IPS-NIHi7 (cell line): ENCODE measurements at regions not wholly inside any gene's neighbourhood (a gene's known extent, or its start where the extent isn't known, plus 50 kb on each side); places are given as distances from the start of the nearest gene placed in this dataset.
"Not testable (repeated sequence)": the region's sequence is repeated elsewhere in the genome, so short reads cannot be mapped to it uniquely, and the experiment has no call there.

ENCODE experiments used
- DNase-seq: peaks from one replicate; pipeline ENCODE4 v3.0.0; 2012; ENCODE audit warnings: mixed read lengths; ENCODE audit errors: extremely low spot score

GRCh38 chr2:147293991-147294824 is 550.6 kb upstream of the ACVR2A start:
- DNase-seq: no peak

GRCh38 chr2:147288131-147288530 is 556.7 kb upstream of the ACVR2A start:
- DNase-seq: no peak

- peak; percentile 54 for DNase-seq
Measured at GRCh38 chr2:147275943-147276342, 568.9 kb upstream of the ACVR2A start.

- DNase-seq: no peak
Measured at GRCh38 chr2:147273628-147274027, 571.2 kb upstream of the ACVR2A start.

GRCh38 chr2:147273106-147273505 is 571.7 kb upstream of the ACVR2A start:
- no peak for DNase-seq

GRCh38 chr2:147269581-147269980 is 575.2 kb upstream of the ACVR2A start:
- DNase-seq: not testable (repeated sequence)

- DNase-seq: no peak
Measured at GRCh38 chr2:147260241-147260640, 584.6 kb upstream of the ACVR2A start.

- DNase-seq: no peak
Measured at GRCh38 chr2:147255812-147256211, 589.0 kb upstream of the ACVR2A start.

GRCh38 chr2:147250652-147251356 is 594.0 kb upstream of the ACVR2A start:
- no peak for DNase-seq

GRCh38 chr2:147247749-147248148 is 597.1 kb upstream of the ACVR2A start:
- no peak for DNase-seq

GRCh38 chr2:147242445-147242844 is 602.4 kb upstream of the ACVR2A start:
- DNase-seq: no peak

GRCh38 chr2:147236601-147237000 is 608.2 kb upstream of the ACVR2A start:
- no peak for DNase-seq

GRCh38 chr2:147232225-147232669 is 612.6 kb upstream of the ACVR2A start:
- DNase-seq: no peak

GRCh38 chr2:147231607-147232006 is 613.2 kb upstream of the ACVR2A start:
- no peak for DNase-seq

GRCh38 chr2:147231081-147231480 is 613.7 kb upstream of the ACVR2A start:
- no peak for DNase-seq

GRCh38 chr2:147227313-147227712 is 617.5 kb upstream of the ACVR2A start:
- DNase-seq: no peak

GRCh38 chr2:147224070-147224469 is 620.8 kb upstream of the ACVR2A start:
- DNase-seq: no peak

GRCh38 chr2:147223553-147224060 is 621.2 kb upstream of the ACVR2A start:
- DNase-seq: no peak

- DNase-seq: no peak
Measured at GRCh38 chr2:147223119-147223518, 621.7 kb upstream of the ACVR2A start.

GRCh38 chr2:147222506-147222905 is 622.3 kb upstream of the ACVR2A start:
- DNase-seq: no peak

GRCh38 chr2:147214914-147215313 is 629.9 kb upstream of the ACVR2A start:
- no peak for DNase-seq

GRCh38 chr2:147211484-147211883 is 633.3 kb upstream of the ACVR2A start:
- no peak for DNase-seq

- DNase-seq: no peak
Measured at GRCh38 chr2:147204102-147204501, 640.7 kb upstream of the ACVR2A start.
